ENCODE measurements at regions not wholly inside any gene's neighbourhood (a gene's known extent, or its start where the extent isn't known, plus 50 kb on each side); places are given as distances from the start of the nearest gene placed in this dataset.

DNA sequence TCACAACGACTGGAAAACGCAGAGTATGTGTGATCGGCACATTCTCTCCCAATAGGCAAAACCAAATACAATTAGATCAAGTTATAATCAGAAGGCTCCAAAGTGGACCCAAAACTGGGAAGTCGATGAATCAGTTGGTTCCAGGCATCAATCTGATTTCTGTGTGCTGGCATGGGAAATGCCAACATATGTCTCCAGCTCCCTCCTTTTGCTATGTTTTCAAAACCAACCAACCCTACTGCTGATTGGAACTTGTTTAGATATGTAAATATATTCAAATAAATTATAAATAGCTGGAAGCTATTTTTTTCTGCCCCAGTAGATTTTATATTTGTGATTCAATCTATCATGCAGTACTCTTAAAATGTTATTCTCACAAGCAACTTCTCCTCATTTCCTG lies 284.2 kb downstream of the HS3ST3B1 start:
- TF ChIP-seq, protein P1, sequence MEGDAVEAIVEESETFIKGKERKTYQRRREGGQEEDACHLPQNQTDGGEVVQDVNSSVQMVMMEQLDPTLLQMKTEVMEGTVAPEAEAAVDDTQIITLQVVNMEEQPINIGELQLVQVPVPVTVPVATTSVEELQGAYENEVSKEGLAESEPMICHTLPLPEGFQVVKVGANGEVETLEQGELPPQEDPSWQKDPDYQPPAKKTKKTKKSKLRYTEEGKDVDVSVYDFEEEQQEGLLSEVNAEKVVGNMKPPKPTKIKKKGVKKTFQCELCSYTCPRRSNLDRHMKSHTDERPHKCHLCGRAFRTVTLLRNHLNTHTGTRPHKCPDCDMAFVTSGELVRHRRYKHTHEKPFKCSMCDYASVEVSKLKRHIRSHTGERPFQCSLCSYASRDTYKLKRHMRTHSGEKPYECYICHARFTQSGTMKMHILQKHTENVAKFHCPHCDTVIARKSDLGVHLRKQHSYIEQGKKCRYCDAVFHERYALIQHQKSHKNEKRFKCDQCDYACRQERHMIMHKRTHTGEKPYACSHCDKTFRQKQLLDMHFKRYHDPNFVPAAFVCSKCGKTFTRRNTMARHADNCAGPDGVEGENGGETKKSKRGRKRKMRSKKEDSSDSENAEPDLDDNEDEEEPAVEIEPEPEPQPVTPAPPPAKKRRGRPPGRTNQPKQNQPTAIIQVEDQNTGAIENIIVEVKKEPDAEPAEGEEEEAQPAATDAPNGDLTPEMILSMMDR (IDR thresholded peaks at IDR 0.05; ENCODE audit: low read depth, low read length) = no peak
- no peak for TF ChIP-seq EZH2phosphoT487 (IDR thresholded peaks at IDR 0.05; ENCODE audit: low read depth)
